Activated CD4-positive, alpha-beta T cell treated with anti-CD3 and anti-CD28 coated beads for 36 hours (primary cell): ENCODE measurements at regions not wholly inside any gene's neighbourhood (a gene's known extent, or its start where the extent isn't known, plus 50 kb on each side); places are given as distances from the start of the nearest gene placed in this dataset.

Experiments
- ATAC-seq: fragments of 200-7000 bp; cut with Tn5 transposase; one replicate; pipeline ENCODE4 v1.10.0; 2021; ENCODE audit warnings: mild to moderate bottlenecking, moderate library complexity
- CTCF ChIA-PET: fragments of 350-600 bp; sonication (Branson Sonifier 250); formaldehyde crosslinking; loops from one replicate; lab custom pipeline; 2021; ENCODE audit warnings: antibody characterized with exemption; lab: Charles Lee
- POLR2A ChIA-PET: fragments of 350-600 bp; sonication (Branson Sonifier 250); formaldehyde crosslinking; loops from one replicate; lab custom pipeline; 2021; ENCODE audit warnings: antibody characterized with exemption, inconsistent platforms; lab: Charles Lee
- DNase-seq: peaks from one replicate; pipeline ENCODE4 v3.0.0-alpha.2; 2020
- H3K27ac Mint-ChIP-seq: one replicate; pipeline ENCODE4 v1.8.0; 2021; ENCODE audit warnings: mixed read lengths
- H3K27me3 Mint-ChIP-seq: one replicate; pipeline ENCODE4 v1.8.0; 2021; ENCODE audit warnings: mixed read lengths
- H3K36me3 Mint-ChIP-seq: one replicate; pipeline ENCODE4 v1.8.0; 2021; ENCODE audit warnings: low read depth, mixed read lengths
- H3K4me1 Mint-ChIP-seq: one replicate; pipeline ENCODE4 v1.8.0; 2021; ENCODE audit warnings: mixed read lengths
- H3K4me3 Mint-ChIP-seq: one replicate; pipeline ENCODE4 v1.8.0; 2021; ENCODE audit warnings: mild to moderate bottlenecking, moderate library complexity, mixed read lengths
- H3K9me3 Mint-ChIP-seq: one replicate; pipeline ENCODE4 v1.8.0; 2021; ENCODE audit warnings: low read depth, mixed read lengths
- intact Hi-C, 2 experiments: fragments of 100-400 bp; cut with DNase I in 1 of 2; cut with micrococcal nuclease in 1 of 2; formaldehyde crosslinking; loops; one replicate each; pipeline versions ENCODE4 v1.14.2 to v1.15.1; 2022 to 2024; cut with DNase I, micrococcal nuclease

GRCh38 chr13:85742355-85742754, 56.9 kb downstream of the SLITRK6 start:
- Mint-ChIP-seq H3K27me3 (no peaks in the 10 kb centered on the region), H3K9me3 (no peaks in the 10 kb centered on the region), H3K27ac (no peak overlapping the region), H3K36me3 (no peaks in the 10 kb centered on the region), H3K4me1 (no peaks in the 10 kb centered on the region), H3K4me3 (no peak overlapping the region)
- no peak for DNase-seq
- CTCF ChIA-PET: no interaction called here
- POLR2A ChIA-PET: no interaction called here
- no peak for ATAC-seq
- intact Hi-C loops: no loop called here

GRCh38 chr13:85741017-85741416, 58.2 kb downstream of the SLITRK6 start:
- intact Hi-C loops: no loop called here
- Mint-ChIP-seq H3K36me3 (no peaks in the 10 kb centered on the region), H3K4me1 (no peaks in the 10 kb centered on the region), H3K4me3 (no peak overlapping the region), H3K27me3 (no peaks in the 10 kb centered on the region), H3K27ac (no peak overlapping the region), H3K9me3 (no peaks in the 10 kb centered on the region)
- POLR2A ChIA-PET: no interaction called here
- DNase-seq (no peak), ATAC-seq (no peak)
- CTCF ChIA-PET: no interaction called here

GRCh38 chr13:85738696-85739320, 60.4 kb downstream of the SLITRK6 start:
- ATAC-seq (no peak), DNase-seq (no peak)
- Mint-ChIP-seq H3K27me3 (no peaks in the 10 kb centered on the region), H3K27ac (no peak overlapping the region), H3K4me1 (no peaks in the 10 kb centered on the region), H3K9me3 (no peaks in the 10 kb centered on the region), H3K36me3 (no peaks in the 10 kb centered on the region), H3K4me3 (no peak overlapping the region)
- POLR2A ChIA-PET: no interaction called here
- intact Hi-C loops: no loop called here
- CTCF ChIA-PET: no interaction called here

GRCh38 chr13:85737952-85738351, 61.3 kb downstream of the SLITRK6 start:
- intact Hi-C loops: no loop called here
- POLR2A ChIA-PET: no interaction called here
- Mint-ChIP-seq H3K27me3 (no peaks in the 10 kb centered on the region), H3K36me3 (no peaks in the 10 kb centered on the region), H3K4me3 (no peak overlapping the region), H3K4me1 (no peaks in the 10 kb centered on the region), H3K27ac (no peak overlapping the region), H3K9me3 (no peaks in the 10 kb centered on the region)
- DNase-seq (no peak), ATAC-seq (no peak)
- CTCF ChIA-PET: no interaction called here

- no peak overlapping the region for H3K4me3 Mint-ChIP-seq
- DNase-seq (no peak), ATAC-seq (no peak)
- no peaks in the 10 kb centered on the region for H3K27me3 Mint-ChIP-seq
- POLR2A ChIA-PET: no interaction called here
- no peaks in the 10 kb centered on the region for H3K36me3 Mint-ChIP-seq
- CTCF ChIA-PET: no interaction called here
- no peaks in the 10 kb centered on the region for H3K9me3 Mint-ChIP-seq
- no peak overlapping the region for H3K27ac Mint-ChIP-seq
- intact Hi-C loops: no loop called here
- no peaks in the 10 kb centered on the region for H3K4me1 Mint-ChIP-seq
Observed at GRCh38 chr13:85729296-85729695, 69.9 kb downstream of the SLITRK6 start.

- Mint-ChIP-seq H3K36me3 (no peaks in the 10 kb centered on the region), H3K27ac (no peak overlapping the region), H3K4me1 (no peaks in the 10 kb centered on the region), H3K27me3 (no peaks in the 10 kb centered on the region), H3K9me3 (no peaks in the 10 kb centered on the region), H3K4me3 (no peak overlapping the region)
- DNase-seq (no peak), ATAC-seq (no peak)
- CTCF ChIA-PET: no interaction called here
- intact Hi-C loops: no loop called here
- POLR2A ChIA-PET: no interaction called here
Observed at GRCh38 chr13:85728811-85729210, 70.4 kb downstream of the SLITRK6 start.

- ATAC-seq (no peak), DNase-seq (no peak)
- Mint-ChIP-seq H3K4me1 (no peaks in the 10 kb centered on the region), H3K4me3 (no peak overlapping the region), H3K9me3 (no peaks in the 10 kb centered on the region), H3K36me3 (no peaks in the 10 kb centered on the region), H3K27ac (no peak overlapping the region), H3K27me3 (no peaks in the 10 kb centered on the region)
- ChIA-PET POLR2A (no interaction called here), CTCF (no interaction called here)
- intact Hi-C loops: no loop called here
Observed at GRCh38 chr13:85725433-85725832, 73.8 kb downstream of the SLITRK6 start.

- POLR2A ChIA-PET: no interaction called here
- Mint-ChIP-seq H3K27ac (no peak overlapping the region), H3K36me3 (no peaks in the 10 kb centered on the region), H3K27me3 (no peaks in the 10 kb centered on the region), H3K4me3 (no peak overlapping the region), H3K4me1 (no peaks in the 10 kb centered on the region), H3K9me3 (no peaks in the 10 kb centered on the region)
- DNase-seq: no peak
- intact Hi-C loops: no loop called here
- ATAC-seq: no peak
- CTCF ChIA-PET: interaction anchor here (0.6 kb wide), 1 partner anchor 44 kb away, joined by 3 read pairs; no protein-coding TSS in a partner anchor
Observed at GRCh38 chr13:85724546-85725432, 74.4 kb downstream of the SLITRK6 start.

GRCh38 chr13:85719749-85720148, 79.5 kb downstream of the SLITRK6 start:
- no peak for DNase-seq
- intact Hi-C loops: no loop called here
- no peak for ATAC-seq
- Mint-ChIP-seq H3K27me3 (no peaks in the 10 kb centered on the region), H3K27ac (no peak overlapping the region), H3K4me3 (no peak overlapping the region), H3K36me3 (no peaks in the 10 kb centered on the region), H3K4me1 (no peaks in the 10 kb centered on the region), H3K9me3 (no peaks in the 10 kb centered on the region)
- ChIA-PET POLR2A (no interaction called here), CTCF (no interaction called here)

- Mint-ChIP-seq H3K27me3 (no peaks in the 10 kb centered on the region), H3K4me3 (no peak overlapping the region), H3K9me3 (no peaks in the 10 kb centered on the region), H3K4me1 (no peaks in the 10 kb centered on the region), H3K27ac (no peak overlapping the region), H3K36me3 (no peaks in the 10 kb centered on the region)
- no peak for DNase-seq
- intact Hi-C loops: no loop called here
- no peak for ATAC-seq
- ChIA-PET POLR2A (no interaction called here), CTCF (no interaction called here)
Observed at GRCh38 chr13:85717921-85718320, 81.3 kb downstream of the SLITRK6 start.

GRCh38 chr13:85710545-85710944, 88.7 kb downstream of the SLITRK6 start:
- Mint-ChIP-seq H3K36me3 (no peaks in the 10 kb centered on the region), H3K4me1 (no peaks in the 10 kb centered on the region), H3K9me3 (no peaks in the 10 kb centered on the region), H3K4me3 (no peak overlapping the region), H3K27ac (no peak overlapping the region), H3K27me3 (no peaks in the 10 kb centered on the region)
- DNase-seq (no peak), ATAC-seq (no peak)
- intact Hi-C loops: no loop called here
- POLR2A ChIA-PET: no interaction called here
- CTCF ChIA-PET: no interaction called here

GRCh38 chr13:85709721-85710120, 89.5 kb downstream of the SLITRK6 start:
- ChIA-PET CTCF (interaction anchor here (0.6 kb wide), 1 partner anchor 9 kb away, joined by 4 read pairs; no protein-coding TSS in a partner anchor), POLR2A (no interaction called here)
- Mint-ChIP-seq H3K27me3 (no peaks in the 10 kb centered on the region), H3K4me3 (no peak overlapping the region), H3K9me3 (no peaks in the 10 kb centered on the region), H3K4me1 (no peaks in the 10 kb centered on the region), H3K36me3 (no peaks in the 10 kb centered on the region), H3K27ac (no peak overlapping the region)
- no peak for ATAC-seq
- intact Hi-C loops: no loop called here
- DNase-seq: no peak
